Kidney (tissue), 13 donors: ENCODE measurements at regions not wholly inside any gene's neighbourhood (a gene's known extent, or its start where the extent isn't known, plus 50 kb on each side); places are given as distances from the start of the nearest gene placed in this dataset.

ENCODE experiments used
- DNase-seq, 5 donors: peaks; one replicate each; pipeline ENCODE4 v3.0.0-alpha.2; 2013 to 2020
- FAIRE-seq: peaks from 2 replicates; lab custom pipeline; 2012; peaks lifted over from hg19 to GRCh38; lab: Jason Lieb, UNC
- H3K27ac ChIP-seq, 2 donors: one replicate each; pipeline ENCODE4 v1.7.0; 2013; ENCODE audit warnings: low read depth in 2 of 2, low read length in 2 of 2, inconsistent platforms in 1 of 2
- H3K27me3 ChIP-seq: one replicate; pipeline ENCODE4 v1.7.1; 2013; ENCODE audit warnings: low read length, inconsistent platforms; ENCODE audit not compliant: control insufficient read depth, insufficient read depth
- H3K36me3 ChIP-seq, 3 donors: one replicate each; pipeline versions ENCODE4 v1.7.0 to v1.7.1; 2013; ENCODE audit warnings: low read length in 3 of 3, control low read depth in 1 of 3, inconsistent platforms in 1 of 3; ENCODE audit not compliant: insufficient read depth in 3 of 3, control insufficient read depth in 2 of 3
- H3K4me1 ChIP-seq, 3 donors: one replicate each; pipeline versions ENCODE4 v1.7.0 to v1.7.1; 2013; ENCODE audit warnings: low read length in 3 of 3, inconsistent platforms in 1 of 3, low read depth in 1 of 3; ENCODE audit not compliant: control insufficient read depth in 2 of 3, insufficient read depth in 2 of 3
- H3K4me3 ChIP-seq, 3 donors: one replicate each; pipeline versions ENCODE4 v1.7.0 to v1.8.1; 2013; ENCODE audit warnings: low read length in 3 of 3, control low read depth in 1 of 3, inconsistent platforms in 1 of 3
- H3K9ac ChIP-seq, 3 donors: one replicate each; pipeline versions ENCODE4 v1.7.0 to v1.7.1; 2013; ENCODE audit warnings: low read length in 3 of 3, control low read depth in 1 of 3, inconsistent platforms in 1 of 3
- H3K9me3 ChIP-seq, 3 donors: one replicate each; pipeline versions ENCODE4 v1.7.0 to v1.7.1; 2013; ENCODE audit warnings: low read length in 3 of 3, control low read depth in 1 of 3, inconsistent platforms in 1 of 3; ENCODE audit not compliant: control insufficient read depth in 2 of 3, insufficient read depth in 1 of 3
- CTCF ChIP-seq: IDR thresholded peaks from 3 replicates; pipeline ENCODE4 v1.5.1; 2012; ENCODE audit warnings: mild to moderate bottlenecking, moderate library complexity, borderline replicate concordance; ENCODE audit not compliant: insufficient read depth; ENCODE audit errors: extremely low read depth
- intact Hi-C: fragments of 100-400 bp; cut with DNase I; formaldehyde crosslinking; loops from one replicate; pipeline ENCODE4 v1.11.1; 2022
- donor health status: control.
- donor health status: control.
- donor health status: control.
- donor health status: control.
- donor health status: control.
- donor health status: DM: yes; HTN: yes; CAD: no.
- donor health status: Normal renal cell carcinoma (clear cell type).

- no peak for FAIRE-seq
- intact Hi-C loops = no loop called here
- DNase-seq = no peak
- TF ChIP-seq CTCF = no peak
- H3K9me3 ChIP-seq = no peaks in the 10 kb centered on the region
- H3K27me3 ChIP-seq = no peaks in the 10 kb centered on the region
- no peaks in the 10 kb centered on the region for H3K36me3 ChIP-seq
- no peaks in the 10 kb centered on the region for H3K4me1 ChIP-seq
- H3K9ac ChIP-seq = no peak overlapping the region
- no peak overlapping the region for H3K4me3 ChIP-seq
- H3K27ac ChIP-seq = no peak overlapping the region
These were observed 210.7 kb upstream of the EOLA2 start for GRCh38 chrX:150148749-150149672.

DNA sequence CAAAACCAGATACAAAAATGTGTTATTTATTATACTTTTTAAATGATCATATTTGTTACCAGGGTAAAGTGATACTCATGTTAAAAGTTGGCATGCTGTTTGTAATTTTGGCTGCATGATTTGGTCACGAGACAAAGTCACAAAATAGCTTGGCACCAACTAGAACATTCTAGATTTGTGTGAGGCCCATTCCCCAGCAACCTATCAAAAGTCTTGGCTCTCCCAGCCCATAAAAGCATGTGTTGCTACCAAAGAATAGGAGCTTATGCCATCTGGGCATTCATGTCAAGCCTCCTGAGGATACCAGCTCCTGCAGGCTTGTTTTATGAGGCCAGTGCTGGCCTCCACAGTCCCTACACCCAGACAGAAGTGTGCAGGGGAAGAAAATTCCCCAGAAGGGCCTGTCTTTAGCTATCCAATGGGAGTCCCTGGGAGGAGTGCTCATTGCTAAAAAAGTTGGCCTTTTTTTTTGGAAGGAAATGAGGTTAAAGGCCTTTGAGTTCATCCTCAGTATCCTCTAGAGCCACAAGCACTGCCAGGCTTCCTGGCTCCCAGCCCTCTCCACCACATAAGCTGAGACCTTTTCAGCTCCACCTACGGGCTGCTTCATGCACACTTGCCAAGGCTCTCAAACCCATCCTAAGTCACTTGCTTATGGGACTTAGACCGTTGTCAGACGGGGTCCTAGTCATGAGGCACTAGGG, 211.9 kb upstream of the EOLA2 start:
- Histone ChIP-seq H3K4me3 (no peak overlapping the region), H3K9ac (no peak overlapping the region), H3K36me3 (no peaks in the 10 kb centered on the region), H3K4me1 (no peaks in the 10 kb centered on the region), H3K27me3 (no peaks in the 10 kb centered on the region), H3K27ac (no peak overlapping the region), H3K9me3 (no peaks in the 10 kb centered on the region)
- DNase-seq = peak in 1 of 5 donors; percentile 65
- FAIRE-seq = no peak
- intact Hi-C loops = no loop called here
- TF ChIP-seq CTCF = no peak

DNA sequence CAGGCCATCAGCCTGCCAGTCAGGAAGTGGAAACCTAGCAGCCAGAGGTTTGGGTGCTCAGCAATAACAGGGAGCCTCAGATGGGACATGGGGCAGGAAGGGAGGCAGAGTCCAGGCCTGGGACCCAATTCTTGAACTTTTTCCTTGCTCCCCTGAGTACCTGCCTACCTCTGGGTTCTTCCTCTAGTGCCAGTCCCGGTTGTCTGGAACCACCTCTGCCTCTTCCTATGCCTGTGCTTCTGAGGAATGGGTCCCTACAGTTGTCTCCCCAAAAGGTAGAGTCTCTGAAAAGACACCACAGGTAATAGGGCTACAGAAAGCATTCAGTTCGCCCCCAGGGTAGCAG, 212.4 kb upstream of the MAMLD1 start:
- Histone ChIP-seq H3K4me1 (no peaks in the 10 kb centered on the region), H3K9ac (no peak overlapping the region), H3K36me3 (no peaks in the 10 kb centered on the region), H3K27ac (no peak overlapping the region), H3K9me3 (no peaks in the 10 kb centered on the region), H3K27me3 (no peaks in the 10 kb centered on the region), H3K4me3 (no peak overlapping the region)
- DNase-seq (no peak), FAIRE-seq (no peak)
- TF ChIP-seq CTCF = no peak
- intact Hi-C loops = no loop called here
